ENCODE measurements at regions not wholly inside any gene's neighbourhood (a gene's known extent, or its start where the extent isn't known, plus 50 kb on each side); places are given as distances from the start of the nearest gene placed in this dataset.
"Not testable (repeated sequence)": the region's sequence is repeated elsewhere in the genome, so short reads cannot be mapped to it uniquely, and the experiment has no call there.

- DNase-seq (ENCODE audit: low read depth in 2 of 2): no peak
Measured at GRCh38 chr5:117434254-117434653, 859.6 kb upstream of the SEMA6A start.

GRCh38 chr5:117433818-117434217 is 859.2 kb upstream of the SEMA6A start:
- no peak for DNase-seq (ENCODE audit: low read depth in 2 of 2)

- no peak for DNase-seq (ENCODE audit: low read depth in 2 of 2)
Measured at GRCh38 chr5:117431091-117431490, 856.5 kb upstream of the SEMA6A start.

- no peak for DNase-seq (ENCODE audit: low read depth in 2 of 2)
Measured at GRCh38 chr5:117425163-117425562, 850.5 kb upstream of the SEMA6A start.

DNA sequence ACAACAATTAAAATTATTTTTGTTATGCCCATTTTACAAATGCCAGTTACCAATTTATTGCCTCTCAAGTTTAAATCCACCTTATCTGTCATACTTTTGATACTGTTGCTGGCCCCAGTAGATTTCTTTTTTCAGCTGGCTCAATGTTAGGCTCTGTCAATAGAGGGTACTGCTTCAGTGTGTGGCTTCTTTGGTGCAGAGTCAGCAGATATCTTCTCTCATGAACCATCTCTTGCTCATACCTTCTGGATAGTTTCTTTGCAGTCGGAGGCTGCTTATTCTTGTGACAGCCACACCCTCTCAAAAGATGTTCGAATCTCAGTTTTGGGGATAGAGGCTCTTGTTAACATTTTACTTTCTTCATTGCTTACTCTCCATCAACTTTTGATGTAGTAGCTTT is 849.9 kb upstream of the SEMA6A start:
- no peak for DNase-seq (ENCODE audit: low read depth in 2 of 2)

DNA sequence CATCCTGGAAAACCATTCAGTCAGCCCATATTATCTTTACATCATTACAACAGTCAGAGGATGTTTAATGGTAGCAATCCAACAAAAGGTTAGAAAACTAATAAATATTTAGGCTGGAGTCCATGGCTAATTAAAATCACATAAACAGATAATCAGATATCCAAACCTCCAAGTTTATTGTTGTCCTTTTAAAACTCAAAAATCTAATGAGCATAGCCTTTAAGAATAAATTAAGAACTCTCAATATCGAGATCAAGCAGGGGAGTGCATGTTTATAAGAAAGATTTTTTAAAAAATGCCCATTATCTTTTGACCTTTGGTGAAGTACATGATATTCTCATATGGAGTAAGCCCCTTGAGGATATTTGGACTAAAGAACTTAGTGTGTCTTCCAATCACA is 842.9 kb upstream of the SEMA6A start:
- DNase-seq (ENCODE audit: low read depth in 2 of 2): no peak

DNA sequence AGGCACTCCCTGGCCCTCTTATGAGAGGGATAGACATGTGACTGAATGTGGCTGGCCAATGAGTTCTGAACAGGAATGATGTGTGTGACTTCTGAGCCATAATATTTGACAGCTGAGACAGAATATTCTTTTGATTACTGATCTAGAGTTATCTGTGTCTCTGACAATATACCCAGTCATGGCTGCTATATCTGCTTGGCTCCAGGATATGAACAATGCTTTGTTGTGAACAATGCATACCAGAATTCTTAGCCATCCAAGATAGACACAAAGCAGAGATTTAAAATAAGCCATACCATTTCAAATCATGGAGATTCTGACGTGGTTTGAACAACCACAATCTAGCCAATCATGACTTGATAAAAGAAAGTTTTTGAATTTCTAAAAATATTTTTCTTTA is 840.3 kb upstream of the SEMA6A start:
- DNase-seq (ENCODE audit: low read depth in 2 of 2): no peak

- DNase-seq (ENCODE audit: low read depth in 2 of 2): no peak
Measured at GRCh38 chr5:117411701-117412100, 837.1 kb upstream of the SEMA6A start.

GRCh38 chr5:117405197-117405596 is 830.6 kb upstream of the SEMA6A start:
- no peak for DNase-seq (ENCODE audit: low read depth in 2 of 2)

DNA sequence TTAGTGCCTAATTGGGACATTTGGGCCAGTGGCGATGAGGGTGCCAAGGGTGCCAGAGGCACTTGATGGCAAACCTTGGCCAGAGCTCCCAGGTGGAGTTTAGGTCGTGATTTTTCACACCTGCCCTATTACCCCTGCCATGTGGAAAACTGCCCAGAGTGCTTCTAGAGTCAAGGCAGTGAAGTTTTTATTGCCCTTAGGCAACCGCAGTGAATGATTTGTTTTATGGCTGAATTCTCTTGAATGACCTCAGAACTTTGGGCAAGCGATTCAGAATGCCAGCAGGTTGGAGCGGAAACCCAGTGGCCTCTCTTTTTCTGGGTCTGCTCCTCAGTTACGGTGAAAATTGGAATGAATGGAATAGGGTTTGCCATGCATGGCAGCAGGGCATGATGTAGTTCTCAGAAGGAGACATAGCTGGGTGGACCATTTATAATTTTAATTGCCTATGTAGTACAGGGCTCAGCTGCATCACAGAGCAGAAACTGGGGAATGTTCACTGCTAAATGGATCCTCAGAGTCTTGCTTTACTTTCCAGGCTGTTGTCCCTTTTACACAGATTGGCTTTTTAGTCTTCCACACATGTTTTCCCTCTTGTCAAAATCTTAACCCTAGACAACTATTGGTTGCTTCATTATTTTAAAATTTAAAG is 820.0 kb upstream of the SEMA6A start:
- DNase-seq (ENCODE audit: low read depth in 2 of 2): no peak

- no peak for DNase-seq (ENCODE audit: low read depth in 2 of 2)
Measured at GRCh38 chr5:117393125-117393524, 818.5 kb upstream of the SEMA6A start.

GRCh38 chr5:117380316-117380715 is 805.7 kb upstream of the SEMA6A start:
- DNase-seq (ENCODE audit: low read depth in 2 of 2): no peak

DNA sequence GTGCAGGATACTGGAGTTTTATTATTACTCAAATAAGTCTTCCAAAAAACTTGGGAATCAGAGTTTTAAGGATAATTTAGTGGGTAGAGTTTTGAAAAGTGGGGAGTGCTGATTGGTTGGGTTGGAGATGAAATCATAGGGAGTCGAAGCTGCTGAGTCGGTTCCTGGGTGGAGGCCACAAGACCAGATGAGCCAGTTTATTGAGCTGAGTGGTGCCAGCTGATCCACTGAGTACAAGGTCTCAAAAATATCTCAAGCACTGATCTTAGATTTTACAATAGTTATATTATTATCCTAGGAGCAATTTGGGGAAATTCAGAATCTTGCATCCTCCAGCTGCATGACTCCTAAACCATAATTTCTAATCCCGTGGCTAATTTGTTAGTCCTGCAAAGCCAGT is 804.9 kb upstream of the SEMA6A start:
- DNase-seq (ENCODE audit: low read depth in 2 of 2): no peak

DNA sequence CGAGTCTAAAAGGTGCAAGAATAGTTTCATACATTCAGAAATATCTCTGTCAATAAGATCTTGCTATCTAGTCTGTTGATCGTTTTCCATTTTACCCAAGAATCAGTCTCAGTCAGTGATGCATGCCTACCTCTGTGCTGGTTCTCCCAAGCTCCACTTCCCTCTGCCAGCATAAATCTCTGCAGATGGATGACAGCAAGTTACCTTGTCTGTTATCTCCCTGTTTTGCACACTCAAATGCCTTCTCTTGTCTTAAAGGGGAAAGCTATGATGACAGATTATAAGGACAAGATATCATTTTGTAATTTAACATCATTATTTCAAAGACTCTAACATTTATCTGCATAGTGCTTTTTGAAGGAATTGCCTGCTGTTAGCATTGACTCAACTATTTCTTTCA is 802.1 kb upstream of the SEMA6A start:
- no peak for DNase-seq (ENCODE audit: low read depth in 2 of 2)

DNA sequence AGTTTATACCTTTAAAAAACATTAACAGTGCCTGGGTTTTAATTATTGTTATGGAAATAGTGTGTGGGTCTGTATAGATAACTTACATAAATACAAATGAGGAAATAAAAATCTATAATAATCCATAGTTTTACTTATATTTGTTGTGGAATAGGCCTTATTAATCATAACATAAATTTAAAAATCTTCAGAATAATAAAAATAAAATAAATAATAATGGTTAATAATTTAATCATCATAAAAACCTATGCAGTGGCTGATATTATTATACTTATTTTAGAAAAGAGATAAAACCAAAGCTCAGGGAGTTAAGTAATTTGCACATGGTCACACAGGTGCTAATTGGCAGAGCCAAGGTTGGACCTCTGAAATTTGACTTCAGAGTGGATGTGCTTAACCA is 785.3 kb upstream of the SEMA6A start:
- DNase-seq (ENCODE audit: low read depth in 2 of 2): no peak

GRCh38 chr5:117357886-117358285 is 783.3 kb upstream of the SEMA6A start:
- no peak for DNase-seq (ENCODE audit: low read depth in 2 of 2)

- DNase-seq (ENCODE audit: low read depth in 2 of 2): no peak
Measured at GRCh38 chr5:117347280-117347679, 772.7 kb upstream of the SEMA6A start.

DNA sequence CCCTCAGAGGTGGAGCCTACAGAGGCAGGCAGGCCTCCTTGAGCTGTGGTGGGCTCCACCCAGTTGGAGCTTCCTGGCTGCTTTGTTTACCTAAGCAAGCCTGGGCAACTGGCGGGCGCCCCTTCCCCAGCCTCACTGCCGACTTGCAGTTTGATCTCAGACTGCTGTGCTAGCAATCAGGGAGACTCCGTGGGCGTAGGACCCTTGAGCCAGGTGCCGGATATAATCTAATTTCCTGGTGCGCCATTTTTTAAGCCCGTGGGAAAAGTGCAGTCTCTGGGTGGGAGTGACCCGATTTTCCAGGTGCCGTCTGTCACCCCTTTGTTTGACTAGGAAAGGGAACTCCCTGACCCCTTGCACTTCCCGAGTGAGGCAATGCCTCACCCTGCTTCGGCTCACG is 769.1 kb upstream of the SEMA6A start:
- not testable (repeated sequence) for DNase-seq (ENCODE audit: low read depth in 2 of 2)

- DNase-seq (ENCODE audit: low read depth in 2 of 2): no peak
Measured at GRCh38 chr5:117337064-117337749, 762.6 kb upstream of the SEMA6A start.

- DNase-seq (ENCODE audit: low read depth in 2 of 2): no peak
Measured at GRCh38 chr5:117336208-117336607, 761.6 kb upstream of the SEMA6A start.

DNA sequence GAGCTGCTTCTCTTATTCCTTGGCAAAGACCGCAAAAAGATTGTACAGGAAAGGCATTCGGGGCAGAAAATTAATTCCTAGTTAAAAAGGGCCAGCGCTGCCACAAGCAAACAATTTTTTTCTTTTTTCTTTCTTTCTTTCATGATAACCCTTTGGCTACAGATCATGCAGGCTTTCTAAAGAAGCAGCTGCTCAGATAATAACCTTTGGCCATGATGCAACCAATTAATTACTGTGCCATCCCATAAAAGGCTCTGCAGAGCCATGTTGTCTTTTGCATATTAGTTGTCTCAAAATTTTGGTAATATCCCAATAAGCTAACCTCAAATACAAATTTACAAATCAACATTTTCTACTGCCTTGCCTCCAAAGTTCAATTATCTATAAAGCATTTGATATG is 758.4 kb upstream of the SEMA6A start:
- no peak for DNase-seq (ENCODE audit: low read depth in 2 of 2)

- DNase-seq (ENCODE audit: low read depth in 2 of 2): no peak
Measured at GRCh38 chr5:117332341-117332740, 757.7 kb upstream of the SEMA6A start.

GRCh38 chr5:117327511-117327910 is 752.9 kb upstream of the SEMA6A start:
- no peak for DNase-seq (ENCODE audit: low read depth in 2 of 2)

GRCh38 chr5:117326997-117327396 is 752.4 kb upstream of the SEMA6A start:
- no peak for DNase-seq (ENCODE audit: low read depth in 2 of 2)
